GM12892 (cell line): ENCODE measurements at regions not wholly inside any gene's neighbourhood (a gene's known extent, or its start where the extent isn't known, plus 50 kb on each side); places are given as distances from the start of the nearest gene placed in this dataset.
"Not testable (repeated sequence)": the region's sequence is repeated elsewhere in the genome, so short reads cannot be mapped to it uniquely, and the experiment has no call there.

Experiments used
- DNase-seq: peaks from one replicate; pipeline ENCODE4 v3.0.0; 2011; ENCODE audit not compliant: insufficient read length
- FAIRE-seq: peaks from 2 replicates; lab custom pipeline; 2011; peaks lifted over from hg19 to GRCh38; lab: Jason Lieb, UNC
- POLR2A ChIP-seq: IDR thresholded peaks from 2 replicates; pipeline ENCODE4 v1.6.1; 2011; ENCODE audit warnings: low read depth, low read length, control low read depth
- POLR2AphosphoS5 ChIP-seq: IDR thresholded peaks from 2 replicates; pipeline ENCODE4 v1.6.1; 2011; ENCODE audit warnings: low read depth, low read length, control low read depth
- TAF1 ChIP-seq: IDR thresholded peaks from 2 replicates; pipeline ENCODE4 v1.6.1; 2011; ENCODE audit warnings: low read depth, mild to moderate bottlenecking, control low read depth, low read length, borderline replicate concordance

DNA sequence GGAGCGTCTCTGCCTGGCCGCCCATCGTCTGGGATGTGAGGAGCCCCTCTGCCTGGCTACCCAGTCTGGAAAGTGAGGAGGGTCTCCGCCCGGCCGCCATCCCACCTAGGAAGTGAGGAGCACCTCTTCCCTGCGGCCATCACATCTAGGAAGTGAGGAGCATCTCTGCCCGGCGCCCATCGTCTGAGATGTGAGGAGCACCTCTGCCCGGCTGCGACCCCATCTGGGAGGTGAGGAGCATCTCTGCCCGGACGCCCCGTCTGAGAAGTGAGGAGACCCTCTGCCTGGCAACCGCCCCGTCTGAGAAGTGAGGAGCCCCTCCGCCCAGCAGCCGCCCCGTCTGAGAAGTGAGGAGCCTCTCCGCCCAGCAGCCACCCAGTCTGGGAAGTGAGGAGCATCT lies 84.5 kb downstream of the IDS start:
- not testable (repeated sequence) for FAIRE-seq, DNase-seq

DNA sequence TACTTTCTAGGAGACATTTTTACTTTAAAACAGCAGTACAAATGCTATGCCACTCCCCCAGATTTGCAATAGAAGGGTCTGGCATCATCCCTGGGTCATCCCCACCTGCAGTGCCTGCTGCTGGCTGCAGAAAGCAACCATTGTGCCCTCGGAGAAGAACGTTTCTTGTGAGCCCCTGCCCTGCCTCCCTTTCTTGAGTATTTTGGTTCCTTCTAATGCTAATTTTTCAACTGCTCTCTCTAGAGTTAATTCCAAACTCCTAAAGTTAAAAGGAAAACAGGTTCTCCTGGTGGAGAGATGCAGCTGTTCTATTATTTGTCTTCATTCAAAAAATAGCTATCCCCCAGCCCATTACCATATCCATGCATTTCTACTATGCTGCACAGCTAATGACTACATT lies 107.1 kb downstream of the IDS start:
- no peak for TF ChIP-seq TAF1
- no peak for TF ChIP-seq POLR2AphosphoS5
- TF ChIP-seq POLR2A: no peak
- FAIRE-seq: no peak
- no peak for DNase-seq

DNA sequence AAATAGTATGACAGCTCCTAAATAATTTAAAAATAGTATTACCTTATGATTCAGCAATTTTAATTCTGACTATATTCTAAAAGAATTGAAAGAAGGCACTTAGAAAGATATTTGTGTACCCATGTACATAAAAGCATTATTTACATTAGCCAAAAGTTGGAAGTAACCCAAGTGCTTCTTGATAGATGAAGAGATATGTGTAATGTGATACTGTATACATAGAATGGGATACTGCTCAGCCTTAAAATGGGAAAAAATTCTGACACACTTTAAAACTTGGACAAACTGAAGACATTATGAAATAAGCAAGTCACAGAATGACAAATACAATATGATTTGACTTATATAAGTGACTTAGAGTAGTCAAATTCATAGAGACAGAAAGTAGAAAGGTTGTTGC lies 112.2 kb downstream of the IDS start:
- TF ChIP-seq TAF1 (no peak), POLR2A (no peak), POLR2AphosphoS5 (no peak)
- DNase-seq (no peak), FAIRE-seq (no peak)

DNA sequence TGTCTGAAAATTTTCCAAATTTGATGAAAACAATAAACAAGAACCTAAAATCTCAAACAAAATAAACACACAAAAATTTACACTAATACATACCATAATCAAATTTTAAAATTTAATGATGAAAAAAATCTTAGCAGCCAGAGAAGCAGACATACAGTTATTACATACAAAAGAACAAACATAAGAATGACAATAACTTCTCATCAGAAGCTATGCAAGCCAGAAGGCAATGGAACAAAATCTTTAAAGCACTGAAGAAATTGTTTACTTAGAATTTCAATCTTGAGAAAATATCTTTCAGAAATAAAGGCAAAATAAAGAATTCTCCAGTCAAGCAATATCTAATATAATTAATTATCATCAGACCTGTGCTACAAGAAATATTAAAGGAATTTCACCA lies 121.3 kb downstream of the IDS start:
- TF ChIP-seq TAF1 (no peak), POLR2A (no peak), POLR2AphosphoS5 (no peak)
- no peak for DNase-seq
- no peak for FAIRE-seq

DNA sequence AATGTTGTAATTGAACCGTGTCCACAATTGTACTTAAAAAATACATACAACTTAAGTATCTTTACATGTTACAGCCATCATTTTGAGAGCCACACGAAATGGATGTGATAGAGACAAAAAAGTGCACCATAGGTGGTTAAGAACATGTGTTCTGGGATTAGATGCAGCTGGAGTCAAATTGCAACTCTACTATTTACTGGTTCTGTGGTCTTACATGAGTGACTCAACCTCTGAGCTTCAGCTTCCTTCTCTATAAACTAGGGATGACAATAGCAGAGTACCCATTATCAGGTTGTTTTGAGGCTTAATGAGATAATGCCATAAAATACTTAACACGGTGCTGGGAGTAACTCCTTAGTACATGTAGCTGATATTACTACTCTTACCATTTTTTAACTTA lies 130.4 kb downstream of the IDS start:
- no peak for TF ChIP-seq POLR2AphosphoS5
- no peak for TF ChIP-seq POLR2A
- no peak for TF ChIP-seq TAF1
- FAIRE-seq (no peak), DNase-seq (no peak)

DNA sequence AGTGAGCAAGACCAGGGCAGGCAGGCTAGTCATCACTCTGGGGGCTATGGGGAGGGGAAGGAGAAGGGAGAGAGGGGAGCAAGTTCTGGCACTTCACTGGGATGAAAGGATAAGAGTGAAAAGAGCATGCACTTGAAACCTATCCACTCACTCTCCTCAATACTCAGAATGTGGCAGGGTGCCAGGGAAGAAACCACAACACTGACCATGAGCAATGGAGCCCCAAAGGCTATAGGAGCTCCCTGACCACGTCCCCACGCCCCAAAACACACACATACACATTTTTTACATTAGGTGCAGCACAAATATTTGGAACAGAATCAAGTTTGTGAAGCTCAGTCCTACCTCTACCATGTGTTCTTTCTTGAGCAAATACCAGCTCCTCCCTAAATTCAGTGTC lies 132.2 kb downstream of the IDS start:
- no peak for TF ChIP-seq POLR2AphosphoS5
- TF ChIP-seq TAF1: no peak
- no peak for TF ChIP-seq POLR2A
- DNase-seq: no peak
- no peak for FAIRE-seq

DNA sequence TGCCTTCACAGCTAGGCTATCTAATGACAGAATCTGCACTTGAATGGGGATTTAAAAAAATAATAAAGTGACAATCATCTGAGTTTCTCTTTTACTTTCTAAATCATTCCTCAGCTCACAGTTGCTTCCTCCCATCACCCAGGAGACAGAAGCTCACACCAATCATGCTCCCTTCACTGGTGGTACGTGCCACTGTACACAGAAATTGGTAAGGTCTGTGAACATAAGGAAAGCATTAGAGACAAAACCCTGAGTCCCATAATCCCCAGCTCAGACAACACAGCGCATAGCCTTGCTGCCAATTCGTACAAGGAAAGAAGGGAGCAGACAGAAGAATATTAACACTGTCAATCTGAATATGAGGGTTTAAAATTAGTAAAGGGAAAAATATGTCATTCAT lies 133.1 kb downstream of the IDS start:
- no peak for FAIRE-seq

DNA sequence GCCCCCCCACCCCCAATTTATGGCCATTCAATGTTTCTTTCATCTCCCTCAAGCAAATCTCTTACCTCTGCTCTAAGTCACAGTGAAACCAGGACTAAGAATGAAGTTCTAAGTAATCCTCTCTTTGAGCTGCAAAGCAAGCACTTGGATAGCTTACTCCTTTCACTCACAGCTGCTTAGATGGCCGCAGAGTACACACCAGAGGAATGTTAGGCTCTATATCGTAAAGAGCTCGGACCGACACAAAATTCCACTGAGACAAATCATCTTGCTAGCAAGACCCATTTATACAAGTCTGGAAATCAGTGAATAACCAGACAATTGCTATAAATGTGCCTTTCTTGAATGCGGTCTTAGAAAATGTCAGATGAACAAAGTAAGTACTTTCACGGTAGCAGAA lies 135.0 kb downstream of the IDS start:
- no peak for DNase-seq
- TF ChIP-seq TAF1 (no peak), POLR2AphosphoS5 (no peak), POLR2A (no peak)
- FAIRE-seq: no peak

More for the DNA sequence above, 133.1 kb downstream of the IDS start:
- TF ChIP-seq POLR2AphosphoS5: no peak
- no peak for TF ChIP-seq POLR2A
- TF ChIP-seq TAF1: no peak
- no peak for DNase-seq

DNA sequence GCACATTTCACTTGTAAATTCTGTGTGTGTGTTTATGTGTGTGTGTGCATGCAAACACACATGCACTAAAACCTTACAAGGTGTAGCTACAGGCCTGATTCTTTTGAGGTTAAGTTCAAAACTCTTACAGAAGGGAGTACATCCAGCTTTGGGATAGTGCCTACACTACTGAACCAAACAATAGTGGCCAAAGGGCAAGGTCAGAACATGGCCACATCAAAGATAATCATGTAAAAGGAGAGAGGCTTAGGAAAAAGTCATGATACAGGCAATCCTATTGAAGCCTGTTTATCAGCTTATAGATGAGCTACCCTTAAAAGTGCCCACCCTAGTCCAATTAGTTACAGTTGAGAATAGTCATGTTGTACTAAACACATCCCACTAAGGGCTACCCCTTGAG lies 139.6 kb downstream of the IDS start:
- DNase-seq (no peak), FAIRE-seq (no peak)
- TF ChIP-seq TAF1 (no peak), POLR2AphosphoS5 (no peak), POLR2A (no peak)

DNA sequence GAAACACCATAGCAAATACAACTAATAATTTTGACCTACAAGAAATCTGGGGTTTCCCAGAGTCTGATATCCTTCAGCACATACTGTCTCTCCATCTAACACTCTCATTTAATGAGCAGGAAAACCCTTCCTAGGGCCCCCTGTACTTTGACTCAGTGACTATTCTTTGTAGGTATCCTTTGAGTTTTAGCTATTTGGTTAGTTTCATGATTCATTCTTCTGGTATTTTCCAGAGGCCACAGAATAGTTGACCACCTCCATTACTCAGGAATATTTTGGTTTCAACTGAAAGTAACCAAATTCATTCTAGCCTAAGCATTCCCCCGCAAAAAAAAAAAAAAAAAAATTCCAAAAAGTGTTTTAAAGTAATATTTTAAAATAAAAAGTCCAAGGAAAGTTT lies 140.0 kb downstream of the IDS start:
- FAIRE-seq (no peak), DNase-seq (no peak)
- no peak for TF ChIP-seq POLR2A
- TF ChIP-seq TAF1: no peak
- no peak for TF ChIP-seq POLR2AphosphoS5

DNA sequence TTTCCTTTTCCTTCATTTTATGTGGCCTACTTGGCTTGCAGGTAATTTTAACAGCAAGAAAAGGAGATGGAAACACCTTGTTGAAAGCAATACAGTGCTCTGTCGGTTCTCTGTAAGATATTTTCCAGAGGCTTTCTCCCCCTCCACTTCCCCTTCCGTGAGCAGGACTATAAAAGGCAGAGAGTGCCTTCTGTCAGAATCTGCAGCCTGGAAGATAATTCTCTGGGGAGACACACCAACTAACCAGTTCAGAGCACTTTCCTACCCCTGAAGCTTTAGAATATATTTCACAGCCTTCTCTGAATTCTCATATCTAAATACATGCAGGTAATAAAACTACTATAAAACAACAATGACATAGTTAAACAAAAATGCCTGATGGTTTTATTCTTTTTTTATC lies 141.1 kb downstream of the IDS start:
- no peak for TF ChIP-seq POLR2AphosphoS5
- no peak for TF ChIP-seq TAF1
- TF ChIP-seq POLR2A: no peak
- DNase-seq (no peak), FAIRE-seq (no peak)

DNA sequence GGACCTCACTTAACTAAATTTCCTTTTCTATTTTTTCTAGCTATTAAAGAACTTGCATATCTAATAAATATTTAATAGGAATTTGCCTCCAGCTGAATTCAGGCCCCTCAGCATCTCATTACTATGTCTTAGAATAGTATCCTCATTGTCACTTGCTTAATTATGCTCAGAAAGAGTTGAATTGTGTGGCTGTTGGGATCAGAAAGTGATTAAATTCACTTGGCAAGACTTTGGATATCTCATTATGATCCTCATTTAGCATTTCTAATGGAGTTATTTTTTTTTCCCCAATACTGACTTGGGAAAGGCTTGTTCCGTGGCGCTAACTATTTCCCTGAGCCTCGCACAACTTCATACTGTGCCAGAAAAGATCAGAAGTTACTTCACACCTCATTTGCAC lies 158.8 kb downstream of the IDS start:
- DNase-seq (no peak), FAIRE-seq (no peak)
- no peak for TF ChIP-seq POLR2A
- no peak for TF ChIP-seq POLR2AphosphoS5
- TF ChIP-seq TAF1: no peak

DNA sequence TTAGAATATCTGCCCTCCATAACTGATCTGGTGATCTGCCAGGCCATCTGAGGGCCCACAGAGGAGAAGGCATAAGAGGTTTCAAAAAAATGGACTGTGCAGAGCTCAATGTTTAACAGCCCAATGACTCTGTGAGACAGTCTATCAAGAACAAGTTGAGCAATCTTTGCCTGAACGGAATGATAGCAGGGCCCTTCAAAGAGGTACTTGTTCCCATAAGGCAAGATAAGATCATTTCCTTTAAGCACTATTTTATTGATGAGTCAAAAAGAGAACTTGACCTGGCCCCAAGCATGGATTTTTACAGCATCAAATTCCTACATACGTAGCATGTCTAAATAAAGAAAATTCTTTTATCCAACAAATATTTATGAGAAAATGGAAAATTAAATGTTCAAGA lies 182.8 kb downstream of the IDS start:
- no peak for FAIRE-seq
- TF ChIP-seq TAF1 (no peak), POLR2AphosphoS5 (no peak), POLR2A (no peak)
- DNase-seq: no peak

DNA sequence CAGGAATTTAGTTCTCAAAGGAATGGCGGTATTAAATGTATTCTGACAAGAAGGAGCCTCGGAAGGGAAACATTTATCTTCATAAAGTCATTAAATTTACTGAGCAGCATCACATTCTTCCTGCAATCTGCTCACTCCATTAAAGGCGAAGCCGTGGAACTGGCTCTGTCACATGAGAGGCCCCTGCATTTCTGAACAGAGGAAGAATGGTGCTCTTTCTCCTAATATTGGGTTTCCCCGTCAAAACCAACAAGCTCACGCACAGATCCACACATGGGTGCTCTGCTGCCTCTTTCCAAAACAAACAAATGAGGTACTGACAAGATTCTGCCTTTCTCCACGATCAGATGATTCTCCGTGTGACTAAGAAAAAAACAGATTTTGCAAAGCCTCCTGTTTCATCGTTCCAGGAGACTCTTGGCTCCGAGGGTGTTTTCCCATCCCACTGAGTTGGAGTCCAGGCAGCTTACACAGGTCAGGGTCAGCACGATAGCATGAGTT lies 191.2 kb downstream of the IDS start:
- TF ChIP-seq POLR2AphosphoS5: no peak
- no peak for TF ChIP-seq TAF1
- no peak for TF ChIP-seq POLR2A
- no peak for FAIRE-seq
- DNase-seq: no peak
